HS-5 (cell line): ENCODE measurements at regions not wholly inside any gene's neighbourhood (a gene's known extent, or its start where the extent isn't known, plus 50 kb on each side); places are given as distances from the start of the nearest gene placed in this dataset.
"Not testable (repeated sequence)": the region's sequence is repeated elsewhere in the genome, so short reads cannot be mapped to it uniquely, and the experiment has no call there.

ENCODE experiments used
- DNase-seq: peaks from one replicate; pipeline ENCODE4 v3.0.0-alpha.2; 2012; ENCODE audit warnings: low read depth

GRCh38 chr12:47370421-47370820 is 290.7 kb upstream of the AMIGO2 start:
- no peak for DNase-seq

GRCh38 chr12:47369085-47369484 is 289.3 kb upstream of the AMIGO2 start:
- no peak for DNase-seq

DNA sequence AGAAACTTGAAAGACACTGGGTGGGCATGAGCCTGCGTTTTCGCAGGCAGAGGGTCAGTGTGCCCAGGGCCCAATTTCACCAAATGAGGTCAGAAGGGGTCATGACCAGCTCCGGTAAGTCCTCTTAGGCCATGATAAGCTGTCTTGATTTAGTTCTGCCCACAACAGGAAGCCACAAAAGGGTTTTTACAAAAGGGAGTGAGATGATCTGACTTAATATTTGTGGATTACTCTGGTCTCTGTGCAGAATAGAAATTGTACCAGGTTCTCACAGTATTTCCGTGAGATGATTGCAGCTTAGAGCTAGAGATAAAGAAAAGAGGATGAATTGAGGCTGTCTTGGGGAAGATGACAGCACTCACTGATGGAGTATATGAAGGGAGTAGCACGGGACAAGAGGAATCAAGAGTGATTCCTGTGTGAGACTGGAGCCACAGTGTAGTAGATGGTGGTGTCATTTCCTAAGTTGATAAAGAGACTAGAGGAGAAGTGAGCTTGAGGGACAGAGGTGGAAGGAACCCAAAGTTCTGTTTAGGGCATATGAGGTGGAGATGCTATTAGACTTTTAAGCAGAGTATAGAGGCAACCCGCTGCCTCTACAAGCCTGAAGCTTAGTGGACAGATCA is 288.3 kb upstream of the AMIGO2 start:
- DNase-seq = no peak

DNA sequence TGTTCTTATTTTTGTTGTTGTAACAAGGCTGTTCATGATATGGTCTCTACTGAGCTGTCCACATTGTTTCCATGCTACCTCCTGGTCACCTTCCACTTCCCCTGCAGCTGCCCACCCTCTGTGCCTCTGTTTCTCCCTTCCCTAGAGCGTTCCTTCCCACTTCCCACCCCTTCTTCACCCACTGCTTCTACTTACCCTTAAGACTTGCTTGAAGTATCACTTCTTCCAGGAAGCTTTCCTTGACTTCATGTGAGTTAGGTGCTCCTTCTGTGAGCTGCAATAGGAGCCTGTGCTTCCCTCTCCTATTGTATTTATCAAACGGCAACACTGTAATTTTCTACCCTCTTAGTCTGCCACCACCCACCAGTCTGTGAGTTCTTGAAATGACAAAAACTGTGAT is 286.8 kb upstream of the AMIGO2 start:
- no peak for DNase-seq

GRCh38 chr12:47366157-47366556 is 286.4 kb upstream of the AMIGO2 start:
- DNase-seq = no peak

DNA sequence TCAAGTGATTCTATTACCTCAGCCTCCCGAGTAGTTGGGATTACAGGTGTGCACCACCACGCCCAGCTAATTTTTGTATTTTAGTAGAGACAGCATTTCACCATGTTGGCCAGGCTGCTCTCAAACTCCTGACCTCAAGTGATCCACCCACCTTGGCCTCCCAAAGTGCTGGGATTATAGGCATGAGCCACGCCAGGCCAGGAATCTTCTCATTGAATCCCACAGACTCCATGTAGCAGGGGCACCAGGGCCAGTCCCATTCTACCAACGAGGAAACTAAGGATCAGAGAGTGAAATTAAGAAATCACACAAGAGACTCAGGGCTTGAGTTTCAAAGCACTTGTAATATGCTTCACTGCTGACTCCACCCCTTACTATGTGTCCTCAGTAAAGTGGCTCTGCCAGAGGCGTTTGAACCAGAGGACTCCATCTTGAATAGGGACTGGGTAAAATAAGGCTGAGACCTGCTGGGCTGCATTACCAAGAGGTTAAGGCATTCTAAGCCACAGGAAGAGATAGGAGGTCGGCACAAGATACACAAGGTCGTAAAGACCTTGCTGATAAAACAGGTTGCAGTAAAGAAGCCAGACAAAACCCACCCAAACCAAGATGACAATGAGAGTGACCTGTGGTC is 285.8 kb upstream of the AMIGO2 start:
- not testable (repeated sequence) for DNase-seq

DNA sequence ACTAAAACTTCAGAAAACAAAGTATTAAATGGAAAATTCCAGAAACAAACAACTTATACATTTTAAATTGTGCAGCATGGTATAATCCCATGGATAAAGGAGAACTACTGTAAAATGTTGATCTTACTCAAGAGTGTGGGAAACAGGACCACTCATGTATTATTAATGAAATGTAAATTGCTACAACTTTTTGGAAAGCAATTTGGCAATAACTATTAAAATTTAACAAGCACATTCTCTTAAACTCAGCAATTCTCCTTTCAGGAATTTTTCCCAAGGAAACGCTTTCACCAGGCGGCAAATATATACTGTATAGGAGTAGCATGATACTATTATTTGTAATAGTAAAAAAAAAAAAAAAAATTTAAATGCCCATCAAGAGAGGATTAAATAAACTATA is 284.5 kb upstream of the AMIGO2 start:
- no peak for DNase-seq

- no peak for DNase-seq
These were observed 282.5 kb upstream of the AMIGO2 start for GRCh38 chr12:47362126-47362705.

- no peak for DNase-seq
These were observed 281.7 kb upstream of the AMIGO2 start for GRCh38 chr12:47361389-47362021.

DNA sequence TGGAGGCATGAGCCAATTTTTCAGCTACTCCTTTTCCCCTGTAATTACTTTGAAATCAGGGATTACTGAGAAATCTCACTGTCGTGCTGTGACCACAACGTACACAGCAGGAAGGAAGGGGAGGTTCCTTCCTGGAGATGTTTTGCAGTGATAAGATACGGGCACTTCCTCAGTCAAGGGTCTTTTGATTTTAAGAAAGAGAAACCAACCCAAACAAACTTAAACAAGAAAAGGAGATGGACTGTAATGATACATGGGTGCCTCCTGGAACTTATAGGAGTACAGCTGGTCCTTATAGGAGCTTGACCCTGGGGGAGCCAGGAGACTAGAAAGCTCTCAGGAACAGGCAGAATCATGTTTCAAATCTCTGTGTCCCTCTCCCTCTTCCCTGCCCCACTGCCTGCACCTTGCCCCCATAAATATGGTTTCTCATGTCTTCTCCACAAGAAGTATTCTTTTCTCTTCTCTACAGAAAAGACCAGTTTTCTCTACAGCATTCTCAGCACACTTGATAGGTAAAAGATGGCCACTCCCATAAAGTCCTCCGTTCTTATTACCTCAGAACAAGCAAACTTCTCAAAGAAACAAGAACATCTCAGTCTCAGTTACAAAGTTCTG is 281.1 kb upstream of the AMIGO2 start:
- DNase-seq = no peak

DNA sequence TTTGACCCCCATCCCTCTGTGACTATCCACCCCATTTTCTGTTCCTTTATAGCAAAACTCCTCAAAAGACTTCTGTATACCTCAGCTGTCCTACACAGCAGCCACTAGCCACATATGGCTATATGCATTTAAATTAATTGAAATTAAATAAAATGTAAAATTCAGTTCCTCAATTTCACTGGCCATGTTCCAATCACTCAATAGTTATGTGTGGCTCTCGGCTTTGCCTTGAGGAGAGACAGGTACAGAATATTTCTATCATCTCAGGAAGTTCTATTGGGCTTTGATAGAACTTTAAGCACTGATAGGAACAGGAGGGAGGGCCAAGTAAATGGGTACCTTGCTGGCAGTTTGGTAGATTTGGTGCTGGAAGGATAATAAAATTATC is 280.3 kb upstream of the AMIGO2 start:
- DNase-seq = no peak

DNA sequence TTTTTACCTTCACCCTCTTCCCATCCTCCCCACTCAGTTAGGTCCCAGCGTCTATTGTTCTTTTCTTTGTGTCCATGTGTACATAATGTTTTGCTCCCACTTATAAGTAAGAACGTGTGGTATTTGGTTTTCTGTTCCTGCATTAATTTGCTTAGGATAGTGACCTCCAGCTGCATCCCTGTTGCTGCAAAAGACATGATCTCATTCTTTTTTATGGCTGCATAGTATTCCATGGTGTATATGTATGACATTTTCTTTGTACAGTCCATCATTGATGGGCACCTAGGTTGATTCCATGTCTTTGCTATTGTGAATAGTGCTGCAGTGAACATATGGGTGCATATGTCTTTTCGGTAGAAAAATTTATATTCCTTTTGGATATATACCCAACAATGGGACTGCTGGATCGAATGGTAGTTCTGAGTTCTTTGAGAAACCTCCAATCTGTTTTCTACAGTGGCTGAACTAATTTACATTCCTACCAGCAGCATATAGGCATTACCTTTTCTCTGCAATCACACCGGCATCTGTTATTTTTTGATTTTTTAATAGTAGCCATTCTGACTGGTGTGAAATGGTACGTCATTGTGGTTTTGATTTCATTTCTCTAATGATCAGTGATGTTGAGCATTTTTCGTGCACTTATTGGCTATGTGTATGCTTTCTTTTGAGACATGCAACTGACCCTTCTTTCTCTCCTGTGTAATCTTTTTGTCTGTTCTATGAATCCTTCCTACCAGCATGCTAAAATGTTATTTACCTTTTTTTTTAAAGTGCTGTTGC is 279.7 kb upstream of the AMIGO2 start:
- DNase-seq = no peak

GRCh38 chr12:47357006-47357405 is 277.2 kb upstream of the AMIGO2 start:
- DNase-seq = not testable (repeated sequence)

- no peak for DNase-seq
These were observed 276.5 kb upstream of the AMIGO2 start for GRCh38 chr12:47356129-47356700.

- DNase-seq = no peak
These were observed 273.7 kb upstream of the AMIGO2 start for GRCh38 chr12:47353508-47353907.

GRCh38 chr12:47352067-47352466 is 272.3 kb upstream of the AMIGO2 start:
- DNase-seq = no peak

- DNase-seq = no peak
These were observed 271.8 kb upstream of the AMIGO2 start for GRCh38 chr12:47351526-47351925.

- DNase-seq = no peak
These were observed 270.3 kb upstream of the AMIGO2 start for GRCh38 chr12:47350062-47350408.

- DNase-seq = no peak
These were observed 269.6 kb upstream of the AMIGO2 start for GRCh38 chr12:47349137-47350061.

DNA sequence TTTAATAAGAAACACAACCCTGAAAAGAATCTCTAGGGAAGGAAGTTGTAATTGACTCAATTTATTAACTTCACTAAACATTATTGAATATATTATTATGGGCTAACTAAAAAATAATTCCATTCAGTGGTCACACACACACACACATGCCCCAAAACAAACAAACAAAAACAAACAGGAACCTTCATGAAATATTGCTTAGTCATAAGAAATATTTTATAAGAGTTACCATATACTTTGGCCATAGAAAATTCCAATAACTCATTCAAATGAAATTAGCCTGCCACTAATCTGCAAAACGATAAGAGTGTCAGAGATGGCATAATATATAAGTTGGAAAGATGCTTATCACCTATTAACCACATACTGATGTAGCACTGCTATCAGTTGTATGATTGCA is 268.4 kb upstream of the AMIGO2 start:
- DNase-seq = no peak
